ENCODE measurements at regions not wholly inside any gene's neighbourhood (a gene's known extent, or its start where the extent isn't known, plus 50 kb on each side); places are given as distances from the start of the nearest gene placed in this dataset.
"Not testable (repeated sequence)": the region's sequence is repeated elsewhere in the genome, so short reads cannot be mapped to it uniquely, and the experiment has no call there.

DNA sequence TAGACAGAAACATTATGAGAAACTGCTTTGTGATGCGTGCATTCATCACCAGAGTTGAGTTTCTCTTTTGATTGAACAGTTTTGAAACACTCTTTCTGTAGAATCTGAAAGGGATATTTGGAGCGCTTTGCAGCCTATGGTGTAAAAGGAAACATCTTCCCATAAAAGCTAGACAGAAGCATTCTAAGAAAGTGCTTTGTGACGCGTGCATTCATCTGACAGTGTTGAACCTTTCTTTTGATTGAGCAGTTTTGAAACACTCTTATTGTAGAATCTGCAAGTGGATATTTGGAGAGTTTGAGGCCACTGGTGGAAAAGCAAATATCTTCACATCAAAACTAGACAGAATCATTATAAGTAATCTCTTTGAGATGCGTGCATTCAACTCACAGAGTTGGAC is 3131.6 kb downstream of the TUBA3C start:
- H3K27ac ChIP-seq (ENCODE audit: low read length); H3K27me3 ChIP-seq (ENCODE audit: control insufficient read depth, insufficient read depth, low read length); H3K4me1 ChIP-seq (ENCODE audit: control insufficient read depth, low read depth, low read length); H3K9me3 ChIP-seq (ENCODE audit: control insufficient read depth, low read depth, low read length); H3K9ac ChIP-seq (ENCODE audit: low read length); H3K4me3 ChIP-seq (ENCODE audit: low read length); H3K36me3 ChIP-seq (ENCODE audit: control insufficient read depth, low read depth, low read length): not testable (repeated sequence)

DNA sequence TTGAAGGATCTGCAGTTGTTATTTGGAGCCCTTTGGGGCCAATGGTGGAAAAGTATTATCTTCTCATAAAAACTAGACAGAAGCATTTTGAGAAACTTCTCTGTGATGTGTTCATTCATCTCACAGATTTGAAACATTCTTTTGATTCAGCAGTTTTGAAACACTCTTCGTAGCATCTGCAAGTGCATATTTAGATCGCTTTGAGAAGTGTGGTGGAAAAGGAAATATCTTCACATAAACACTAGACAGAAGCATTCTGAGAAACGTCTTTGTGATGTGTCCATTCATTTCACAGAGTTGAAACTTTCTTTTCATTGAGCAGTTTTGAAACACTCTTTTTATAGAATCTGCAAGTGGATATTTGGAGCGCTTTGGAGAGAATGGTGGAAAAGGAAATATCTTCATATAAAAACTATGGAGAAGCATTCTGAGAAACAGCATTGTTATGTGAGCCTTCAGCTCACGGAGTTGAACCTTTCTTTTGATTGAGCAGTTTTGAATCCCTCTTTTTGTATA is 3164.1 kb downstream of the TUBA3C start:
- H3K4me3 ChIP-seq (ENCODE audit: low read length); H3K36me3 ChIP-seq (ENCODE audit: control insufficient read depth, low read depth, low read length); H3K27ac ChIP-seq (ENCODE audit: low read length); H3K4me1 ChIP-seq (ENCODE audit: control insufficient read depth, low read depth, low read length); H3K27me3 ChIP-seq (ENCODE audit: control insufficient read depth, insufficient read depth, low read length); H3K9ac ChIP-seq (ENCODE audit: low read length): not testable (repeated sequence)
- H3K9me3 ChIP-seq (ENCODE audit: control insufficient read depth, low read depth, low read length), result peaks cover 70% of the 10 kb centered on the region

DNA sequence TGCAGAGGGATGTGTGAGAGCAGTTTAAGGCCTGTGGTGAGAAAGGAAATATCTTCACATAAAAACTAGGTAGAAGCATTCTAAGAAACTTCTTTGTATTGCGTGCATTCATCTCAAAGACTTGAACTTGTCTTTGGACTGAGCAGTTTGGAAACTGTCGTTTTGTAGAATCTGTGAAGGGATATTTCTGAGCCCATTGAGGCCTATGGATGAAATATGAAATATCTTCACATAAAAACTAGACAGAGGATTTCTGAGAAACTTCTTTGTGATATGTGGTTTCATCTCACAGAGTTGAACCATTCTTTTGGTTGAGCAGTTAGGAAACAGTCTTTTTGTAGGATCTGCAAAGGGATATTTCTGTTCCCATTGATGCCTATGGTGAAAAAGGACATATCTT is 3173.4 kb downstream of the TUBA3C start:
- H3K9ac ChIP-seq (ENCODE audit: low read length); H3K27ac ChIP-seq (ENCODE audit: low read length); H3K36me3 ChIP-seq (ENCODE audit: control insufficient read depth, low read depth, low read length); H3K4me1 ChIP-seq (ENCODE audit: control insufficient read depth, low read depth, low read length); H3K4me3 ChIP-seq (ENCODE audit: low read length); H3K27me3 ChIP-seq (ENCODE audit: control insufficient read depth, insufficient read depth, low read length): not testable (repeated sequence)
- H3K9me3 ChIP-seq (ENCODE audit: control insufficient read depth, low read depth, low read length), result peaks cover 52% of the 10 kb centered on the region
